ENCODE measurements at regions not wholly inside any gene's neighbourhood (a gene's known extent, or its start where the extent isn't known, plus 50 kb on each side); places are given as distances from the start of the nearest gene placed in this dataset.
A peak's percentile ranks its signal among the peaks of the same experiment; 100 is the strongest.

- TF ChIP-seq KLF6 (CRISPR knock-in tag; IDR thresholded peaks at IDR 0.05) (0 out of 2 replicates have a peak, but pooled peaks have one; percentile 46), ZBTB1 (CRISPR knock-in tag; IDR thresholded peaks at IDR 0.05; ENCODE audit: borderline replicate concordance) (no peak), SP140L (CRISPR knock-in tag; IDR thresholded peaks at IDR 0.05; ENCODE audit: borderline replicate concordance) (0 out of 2 replicates have a peak, but pooled peaks have one; percentile 43), AGO1 (IDR thresholded peaks at IDR 0.05; ENCODE audit: low read depth, low read length, poor library complexity, severe bottlenecking) (peak; percentile 30), PREB (CRISPR knock-in tag; IDR thresholded peaks at IDR 0.05) (no peak), ZNF281 (CRISPR knock-in tag; IDR thresholded peaks at IDR 0.05; ENCODE audit: borderline replicate concordance) (peak; percentile 88), ZSCAN9 (CRISPR knock-in tag; IDR thresholded peaks at IDR 0.05; ENCODE audit: borderline replicate concordance) (no peak), ZNF660 (CRISPR knock-in tag; IDR thresholded peaks at IDR 0.05; ENCODE audit: borderline replicate concordance, low read depth) (no peak), ZNF747 (CRISPR knock-in tag; IDR thresholded peaks at IDR 0.05; ENCODE audit: borderline replicate concordance) (peak; percentile 84), ZNF333 (CRISPR knock-in tag; IDR thresholded peaks at IDR 0.05; ENCODE audit: borderline replicate concordance) (no peak), SP4 (CRISPR knock-in tag; IDR thresholded peaks at IDR 0.05) (no peak), KDM3A (CRISPR knock-in tag; IDR thresholded peaks at IDR 0.05; ENCODE audit: low read depth) (0 out of 2 replicates have a peak, but pooled peaks have one; percentile 39), ELF3 (CRISPR knock-in tag; IDR thresholded peaks at IDR 0.05) (peak; percentile 42; the same call in 1 of the 2 replicates), ZC3H4 (CRISPR knock-in tag; IDR thresholded peaks at IDR 0.05; ENCODE audit: borderline replicate concordance) (peak; percentile 87), ZNF121 (CRISPR knock-in tag; IDR thresholded peaks at IDR 0.05) (peak; percentile 23; the same call in 1 of the 2 replicates), ZEB1 (IDR thresholded peaks at IDR 0.05; ENCODE audit: insufficient replicate concordance, low read depth) (no peak), JDP2 (CRISPR knock-in tag; IDR thresholded peaks at IDR 0.05; ENCODE audit: borderline replicate concordance) (no peak), NAIF1 (CRISPR knock-in tag; IDR thresholded peaks at IDR 0.05; ENCODE audit: borderline replicate concordance) (peak; percentile 61; the same call in 1 of the 2 replicates), BRD4 (CRISPR knock-in tag; IDR thresholded peaks at IDR 0.05) (peak; percentile 62), ZNF430 (CRISPR knock-in tag; IDR thresholded peaks at IDR 0.05) (no peak), ZBTB7A (CRISPR knock-in tag; IDR thresholded peaks at IDR 0.05) (peak; percentile 33; the same call in 1 of the 2 replicates), SOX5 (CRISPR knock-in tag; IDR thresholded peaks at IDR 0.05; ENCODE audit: borderline replicate concordance) (peak; percentile 22; the same call in 1 of the 2 replicates), ZNF746 (CRISPR knock-in tag; IDR thresholded peaks at IDR 0.05) (peak; percentile 63; the same call in 1 of the 2 replicates), EEA1 (CRISPR knock-in tag; IDR thresholded peaks at IDR 0.05; ENCODE audit: borderline replicate concordance) (no peak), RBFOX2 (IDR thresholded peaks at IDR 0.05; ENCODE audit: low read depth, low read length) (peak; percentile 69), ZNF543 (CRISPR knock-in tag; IDR thresholded peaks at IDR 0.05) (0 out of 2 replicates have a peak, but pooled peaks have one; percentile 17), ZNF556 (CRISPR knock-in tag; IDR thresholded peaks at IDR 0.05; ENCODE audit: borderline replicate concordance) (no peak), CCDC6 (CRISPR knock-in tag; IDR thresholded peaks at IDR 0.05) (peak; percentile 23; the same call in 1 of the 2 replicates)
These were observed 78.0 kb upstream of the BCOR start (continued) for GRCh38 chrX:40175511-40176350.

Data from HepG2 (cell line).